ENCODE measurements at regions not wholly inside any gene's neighbourhood (a gene's known extent, or its start where the extent isn't known, plus 50 kb on each side); places are given as distances from the start of the nearest gene placed in this dataset.

- DNase-seq (ENCODE audit: low read depth) = no peak
Observed at GRCh38 chr10:129285459-129285858, 181.6 kb upstream of the MGMT start.

- no peak for DNase-seq (ENCODE audit: low read depth)
Observed at GRCh38 chr10:129288999-129289584, 177.9 kb upstream of the MGMT start.

GRCh38 chr10:129293991-129294700 is 172.9 kb upstream of the MGMT start:
- DNase-seq (ENCODE audit: low read depth) = no peak

GRCh38 chr10:129294944-129295343 is 172.1 kb upstream of the MGMT start:
- DNase-seq (ENCODE audit: low read depth) = no peak

- DNase-seq (ENCODE audit: low read depth) = no peak
Observed at GRCh38 chr10:129305046-129305445, 162.0 kb upstream of the MGMT start.

- DNase-seq (ENCODE audit: low read depth) = no peak
Observed at GRCh38 chr10:129307141-129307540, 159.9 kb upstream of the MGMT start.

GRCh38 chr10:129308953-129309564 is 158.0 kb upstream of the MGMT start:
- DNase-seq (ENCODE audit: low read depth) = no peak

GRCh38 chr10:129309565-129309964 is 157.5 kb upstream of the MGMT start:
- no peak for DNase-seq (ENCODE audit: low read depth)

GRCh38 chr10:129310881-129311280 is 156.2 kb upstream of the MGMT start:
- DNase-seq (ENCODE audit: low read depth) = no peak

GRCh38 chr10:129319934-129320333 is 147.1 kb upstream of the MGMT start:
- no peak for DNase-seq (ENCODE audit: low read depth)

- no peak for DNase-seq (ENCODE audit: low read depth)
Observed at GRCh38 chr10:129320340-129320739, 146.7 kb upstream of the MGMT start.

GRCh38 chr10:129321727-129322126 is 145.3 kb upstream of the MGMT start:
- no peak for DNase-seq (ENCODE audit: low read depth)

GRCh38 chr10:129322933-129323820 is 143.9 kb upstream of the MGMT start:
- no peak for DNase-seq (ENCODE audit: low read depth)

- DNase-seq (ENCODE audit: low read depth) = no peak
Observed at GRCh38 chr10:129323879-129324278, 143.2 kb upstream of the MGMT start.

- DNase-seq (ENCODE audit: low read depth) = no peak
Observed at GRCh38 chr10:129325893-129326292, 141.1 kb upstream of the MGMT start.

GRCh38 chr10:129328546-129328945 is 138.5 kb upstream of the MGMT start:
- DNase-seq (ENCODE audit: low read depth) = no peak

- DNase-seq (ENCODE audit: low read depth) = no peak
Observed at GRCh38 chr10:129329385-129330055, 137.5 kb upstream of the MGMT start.

GRCh38 chr10:129330211-129330610 is 136.8 kb upstream of the MGMT start:
- DNase-seq (ENCODE audit: low read depth) = no peak

- no peak for DNase-seq (ENCODE audit: low read depth)
Observed at GRCh38 chr10:129331207-129331838, 135.7 kb upstream of the MGMT start.

GRCh38 chr10:129331839-129332220 is 135.2 kb upstream of the MGMT start:
- no peak for DNase-seq (ENCODE audit: low read depth)

- no peak for DNase-seq (ENCODE audit: low read depth)
Observed at GRCh38 chr10:129332476-129332875, 134.6 kb upstream of the MGMT start.

- DNase-seq (ENCODE audit: low read depth) = no peak
Observed at GRCh38 chr10:129333706-129334105, 133.3 kb upstream of the MGMT start.

Measured in stimulated activated CD8-positive, alpha-beta memory T cell treated with anti-CD3 and anti-CD28 coated beads, Interleukin-7, amount 100 ng/mL, for 24 hours (primary cell).